Retina (tissue), 1 donor: ENCODE measurements at regions not wholly inside any gene's neighbourhood (a gene's known extent, or its start where the extent isn't known, plus 50 kb on each side); places are given as distances from the start of the nearest gene placed in this dataset.

Source experiments
- DNase-seq: peaks from one replicate; pipeline ENCODE4 v3.0.0-alpha.2; 2016

- no peak for DNase-seq
These were observed 65.4 kb upstream of the DMRT1 start for GRCh38 chr9:776086-776485.

DNA sequence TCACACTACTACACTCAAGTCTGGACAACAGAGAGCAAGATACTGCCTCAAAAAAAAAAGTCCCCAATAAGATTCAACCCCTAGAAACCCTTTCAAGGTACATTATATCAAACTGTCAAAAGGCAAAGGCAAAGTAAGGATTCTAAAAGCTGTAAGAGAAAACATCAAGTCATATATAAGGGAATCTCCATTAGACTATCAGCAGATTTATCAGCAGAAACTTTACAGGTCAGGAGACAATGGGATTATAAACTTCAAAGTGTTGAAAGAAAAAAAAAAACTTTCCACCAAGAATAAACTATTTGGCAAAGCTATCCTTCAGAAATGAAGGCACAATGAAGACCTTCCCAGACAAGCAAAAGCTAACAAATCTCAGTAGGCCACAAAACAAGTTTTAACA is 63.5 kb upstream of the DMRT1 start:
- DNase-seq: no peak

DNA sequence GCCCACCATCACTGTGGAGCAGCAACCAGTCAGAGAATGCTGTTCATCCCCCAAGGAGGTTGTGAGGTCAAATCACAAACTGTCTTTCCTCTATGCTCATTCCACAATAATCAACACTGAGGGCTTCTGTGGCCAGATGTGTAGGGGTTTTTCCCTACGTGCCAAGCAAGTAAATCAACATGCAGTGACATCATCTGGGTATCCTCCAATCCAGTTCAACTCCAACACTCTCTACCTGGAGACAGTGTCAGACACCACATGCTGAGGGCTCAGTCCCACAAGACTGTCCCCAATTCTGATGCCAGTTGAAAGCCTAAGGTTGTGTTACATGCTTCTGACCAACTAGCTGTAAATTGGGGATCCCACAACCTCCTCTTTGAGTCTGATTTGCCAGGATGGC is 57.3 kb upstream of the DMRT1 start:
- DNase-seq: no peak

DNA sequence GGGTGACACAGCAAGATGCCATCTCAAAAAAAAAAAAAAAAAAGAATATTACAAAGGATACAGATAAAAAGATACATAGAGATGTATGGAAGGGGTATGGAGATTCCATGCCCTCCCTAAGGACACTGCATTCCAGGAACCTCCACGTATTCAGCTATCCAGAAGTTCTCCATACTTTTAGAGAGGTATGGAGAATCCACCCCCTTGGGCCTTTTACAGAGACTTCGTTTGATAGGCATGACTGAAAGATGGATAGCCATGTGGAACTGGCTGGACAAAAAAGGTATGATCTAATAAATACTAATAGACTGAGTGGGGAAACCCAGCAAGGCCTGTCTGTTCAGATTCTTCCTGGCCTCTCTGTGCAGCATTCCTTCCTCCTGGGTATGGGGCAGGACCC is 56.6 kb upstream of the DMRT1 start:
- no peak for DNase-seq

DNA sequence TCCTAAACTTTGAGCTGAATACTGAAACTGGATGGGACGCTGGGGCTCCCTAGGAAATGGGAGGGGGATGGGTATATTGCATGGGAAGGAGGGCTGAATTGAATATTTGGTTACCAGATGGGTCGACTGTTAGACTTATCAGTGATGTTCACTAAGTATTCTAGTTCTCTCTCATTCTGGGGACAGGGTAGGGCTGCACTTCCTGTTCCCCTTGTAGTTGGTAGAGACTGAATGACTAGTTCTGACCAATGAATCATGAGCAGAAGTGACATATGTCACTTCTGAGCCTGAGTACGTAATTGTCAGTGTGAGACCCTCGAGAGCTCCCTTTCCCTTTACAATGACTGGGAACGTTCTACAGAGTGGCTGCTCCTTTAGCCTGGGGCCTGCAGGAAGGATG is 55.5 kb upstream of the DMRT1 start:
- DNase-seq: no peak

DNA sequence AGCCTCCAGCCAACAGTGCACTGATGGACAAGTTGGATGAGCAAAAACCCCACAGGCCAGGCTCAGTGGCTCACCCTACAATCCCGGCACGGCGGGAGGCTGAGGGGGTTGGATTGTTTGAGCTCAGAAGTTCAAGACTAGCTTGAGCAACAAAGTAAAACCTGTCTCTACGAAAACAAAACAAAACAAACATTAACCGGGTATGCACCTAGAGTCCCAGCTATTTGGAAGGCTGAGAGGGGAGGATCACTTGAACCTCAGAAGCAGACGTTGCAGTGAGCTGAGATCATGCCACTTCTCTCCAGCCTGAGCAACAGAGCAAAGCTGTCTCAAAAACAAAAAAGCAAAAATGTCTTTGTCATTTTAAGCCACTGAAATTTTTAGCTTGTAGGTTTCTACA is 55.1 kb upstream of the DMRT1 start:
- DNase-seq: no peak

DNA sequence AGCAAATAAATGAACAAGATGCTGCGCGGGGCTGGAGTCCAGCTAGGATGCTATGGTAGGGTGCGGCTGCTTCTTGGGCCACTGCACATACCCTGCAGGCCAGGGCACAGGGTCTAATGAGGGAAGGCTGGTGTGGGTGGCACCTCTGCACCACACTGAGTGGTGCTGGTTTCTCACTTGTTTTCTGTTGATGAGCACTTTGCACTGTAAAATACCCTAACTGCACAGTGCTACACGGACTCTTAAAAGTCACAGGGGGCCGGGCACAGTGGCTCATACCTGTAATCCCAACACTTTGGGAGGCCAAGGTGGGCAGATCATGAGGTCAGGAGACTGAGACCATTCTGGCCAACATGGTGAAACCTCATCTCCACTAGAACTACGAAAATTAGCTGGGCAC is 52.7 kb upstream of the DMRT1 start:
- DNase-seq: no peak
